GM23338 (cell line): ENCODE measurements at regions not wholly inside any gene's neighbourhood (a gene's known extent, or its start where the extent isn't known, plus 50 kb on each side); places are given as distances from the start of the nearest gene placed in this dataset.

Experiments
- ATAC-seq: fragments of 200-7000 bp; cut with Tn5 transposase; 3 replicates; pipeline ENCODE4 v1.9.1; 2020
- DNase-seq: peaks from one replicate; pipeline ENCODE4 v3.0.0-alpha.2; 2015; ENCODE audit warnings: low spot score
- H2AFZ ChIP-seq: fragments of 200-600 bp; sonication (generic); 2 replicates; pipeline ENCODE4 v1.8.0; 2016; ENCODE audit warnings: antibody characterized with exemption, mild to moderate bottlenecking, moderate library complexity
- H3F3A ChIP-seq: fragments of 200-600 bp; sonication (generic); replicated peaks from 2 replicates; pipeline ENCODE4 v1.8.0; 2017; ENCODE audit warnings: antibody characterized with exemption, mixed run types, low read depth
- H3K27ac ChIP-seq: fragments of 200-600 bp; sonication (generic); 2 replicates; pipeline ENCODE4 v1.6.1; 2016; ENCODE audit warnings: low read depth
- H3K27me3 ChIP-seq: fragments of 200-600 bp; sonication (generic); 2 replicates; pipeline ENCODE4 v1.8.0; 2016; ENCODE audit warnings: mild to moderate bottlenecking, mixed run types, moderate library complexity; ENCODE audit not compliant: insufficient read depth
- H3K36me3 ChIP-seq: fragments of 200-600 bp; sonication (generic); 2 replicates; pipeline ENCODE4 v1.8.0; 2016; ENCODE audit warnings: mild to moderate bottlenecking; ENCODE audit not compliant: insufficient read depth
- H3K4me1 ChIP-seq: fragments of 200-600 bp; sonication (generic); 2 replicates; pipeline ENCODE4 v1.8.0; 2016; ENCODE audit warnings: mild to moderate bottlenecking, moderate library complexity; ENCODE audit not compliant: insufficient read depth
- H3K4me2 ChIP-seq: fragments of 200-600 bp; sonication (generic); 2 replicates; pipeline ENCODE4 v1.7.1; 2017; ENCODE audit warnings: mixed run types
- H3K4me3 ChIP-seq: fragments of 200-600 bp; sonication (generic); 2 replicates; pipeline ENCODE4 v1.6.1; 2016; ENCODE audit warnings: mixed run types
- H3K79me2 ChIP-seq: fragments of 200-600 bp; sonication (generic); replicated peaks from 2 replicates; pipeline ENCODE4 v1.8.0; 2017; ENCODE audit warnings: mild to moderate bottlenecking; ENCODE audit not compliant: insufficient read depth
- H3K9me2 ChIP-seq: fragments of 200-600 bp; sonication (generic); 2 replicates; pipeline ENCODE4 v1.8.0; 2017; ENCODE audit not compliant: insufficient read depth
- H4K20me1 ChIP-seq: fragments of 200-600 bp; sonication (generic); replicated peaks from 2 replicates; pipeline ENCODE4 v1.8.0; 2017; ENCODE audit warnings: mild to moderate bottlenecking; ENCODE audit not compliant: insufficient read depth
- H3K27ac Mint-ChIP-seq: 2 replicates; pipeline ENCODE4 v1.8.0; 2020; ENCODE audit warnings: inconsistent platforms, mild to moderate bottlenecking, moderate library complexity, mixed read lengths
- H3K27me3 Mint-ChIP-seq: 3 replicates; pipeline ENCODE4 v1.8.0; 2022; ENCODE audit warnings: low read depth, mild to moderate bottlenecking, moderate library complexity, mixed read lengths, inconsistent platforms; ENCODE audit not compliant: insufficient read depth, poor library complexity
- H3K36me3 Mint-ChIP-seq: 3 replicates; pipeline ENCODE4 v1.8.0; 2021; ENCODE audit warnings: low read depth, mild to moderate bottlenecking, inconsistent platforms, moderate library complexity, mixed read lengths
- H3K4me1 Mint-ChIP-seq: 3 replicates; pipeline ENCODE4 v1.8.0; 2020; ENCODE audit warnings: mild to moderate bottlenecking, inconsistent platforms, mixed read lengths
- H3K4me3 Mint-ChIP-seq: 3 replicates; pipeline ENCODE4 v1.8.0; 2021; ENCODE audit warnings: moderate library complexity, mild to moderate bottlenecking, inconsistent platforms, mixed read lengths
- H3K9me3 Mint-ChIP-seq: 3 replicates; pipeline ENCODE4 v1.8.0; 2020; ENCODE audit warnings: moderate library complexity, mild to moderate bottlenecking, inconsistent platforms, mixed read lengths
- CREB1 ChIP-seq: fragments of 250-450 bp; sonication (Bioruptor Pico); IDR thresholded peaks from 2 replicates; pipeline ENCODE4 v1.5.0; 2020; ENCODE audit warnings: low read depth, mild to moderate bottlenecking, moderate library complexity
- CTCF ChIP-seq, 2 experiments: fragments of 200-600 bp in 1 of 2; sonication (generic) in 1 of 2; conservative IDR thresholded peaks; 2 replicates each; pipeline versions ENCODE4 v1.5.1 to v1.6.1; 2016 to 2017; ENCODE audit warnings: antibody characterized with exemption in 2 of 2, low read depth in 2 of 2, mild to moderate bottlenecking in 2 of 2, moderate library complexity in 1 of 2
- ETS1 ChIP-seq: IDR thresholded peaks from 2 replicates; pipeline ENCODE4 v1.6.1; 2016; ENCODE audit warnings: antibody characterized with exemption
- EZH2 ChIP-seq: fragments of 200-600 bp; sonication (generic); IDR thresholded peaks from one replicate; pipeline ENCODE4 v1.8.0; 2017; ENCODE audit warnings: antibody characterized with exemption, mild to moderate bottlenecking, low read depth; ENCODE audit not compliant: unreplicated experiment
- EZH2phosphoT487 ChIP-seq: fragments of 200-600 bp; sonication (generic); IDR thresholded peaks from one replicate; pipeline ENCODE4 v1.8.1; 2018; ENCODE audit warnings: antibody characterized with exemption; ENCODE audit not compliant: unreplicated experiment
- JUNB ChIP-seq: IDR thresholded peaks from one replicate; pipeline ENCODE4 v1.6.1; 2016; ENCODE audit warnings: antibody characterized with exemption; ENCODE audit not compliant: unreplicated experiment
- NANOG ChIP-seq: IDR thresholded peaks from 2 replicates; pipeline ENCODE4 v1.6.1; 2016; ENCODE audit warnings: antibody characterized with exemption, borderline replicate concordance
- POLR2AphosphoS5 ChIP-seq: IDR thresholded peaks from 2 replicates; pipeline ENCODE4 v1.6.1; 2016; ENCODE audit warnings: antibody characterized with exemption, low read depth
- REST ChIP-seq: IDR thresholded peaks from one replicate; pipeline ENCODE4 v1.6.1; 2018; ENCODE audit warnings: antibody characterized with exemption; ENCODE audit not compliant: unreplicated experiment
- STAT1 ChIP-seq: IDR thresholded peaks from one replicate; pipeline ENCODE4 v1.6.1; 2016; ENCODE audit warnings: antibody characterized with exemption; ENCODE audit not compliant: unreplicated experiment
- ZNF114 ChIP-seq: fragments of 250-450 bp; sonication (Bioruptor Pico); IDR thresholded peaks from 2 replicates; pipeline ENCODE4 v1.5.0; 2020; ENCODE audit warnings: mild to moderate bottlenecking, moderate library complexity
- ZNF331 ChIP-seq: fragments of 250-450 bp; sonication (Bioruptor Pico); IDR thresholded peaks from 2 replicates; pipeline ENCODE4 v1.5.0; 2020; ENCODE audit warnings: low read depth, mild to moderate bottlenecking, moderate library complexity

GRCh38 chr6:43992783-43993644 lies 134.2 kb downstream of the MRPL14 start:
- no peak overlapping the region for H3K4me2 ChIP-seq
- H3K79me2 ChIP-seq, result no peaks in the 10 kb centered on the region
- no peak overlapping the region for H3K4me3 ChIP-seq
- no peaks in the 10 kb centered on the region for H3K36me3 ChIP-seq
- no peaks in the 10 kb centered on the region; the same call in 2 of the 3 replicates for H3K36me3 Mint-ChIP-seq
- H3K27ac Mint-ChIP-seq, result no peak overlapping the region
- H3K27ac ChIP-seq, result no peak overlapping the region
- no peaks in the 10 kb centered on the region for H3K9me3 Mint-ChIP-seq
- no peaks in the 10 kb centered on the region for H3K27me3 ChIP-seq
- DNase-seq, result no peak
- H2AFZ ChIP-seq, result no peak overlapping the region
- TF ChIP-seq CTCF (conservative IDR thresholded peaks at IDR 0.05; ENCODE audit: low read depth in 2 of 2), result no peak
- TF ChIP-seq EZH2, result no peak
- TF ChIP-seq POLR2AphosphoS5, result no peak
- no peak for TF ChIP-seq NANOG
- no peak for TF ChIP-seq CREB1
- H4K20me1 ChIP-seq, result no peaks in the 10 kb centered on the region
- no peak for ATAC-seq
- no peaks in the 10 kb centered on the region; the same call in 1 of the 2 replicates for H3K4me1 ChIP-seq
- H3K4me1 Mint-ChIP-seq, result peaks cover 16% of the 10 kb centered on the region
- no peaks in the 10 kb centered on the region for H3F3A ChIP-seq
- H3K4me3 Mint-ChIP-seq, result no peak overlapping the region
- 0 out of 2 replicates have a peak, but pooled peaks cover 3% of the 10 kb centered on the region for H3K9me2 ChIP-seq
- peaks cover 14% of the 10 kb centered on the region for H3K27me3 Mint-ChIP-seq

GRCh38 chr6:43992126-43992663 lies 135.1 kb downstream of the MRPL14 start:
- H3K4me1 ChIP-seq, result no peaks in the 10 kb centered on the region; the same call in 1 of the 2 replicates
- H3K27me3 ChIP-seq, result no peaks in the 10 kb centered on the region
- Mint-ChIP-seq H3K9me3 (no peaks in the 10 kb centered on the region), H3K27ac (no peak overlapping the region), H3K27me3 (peaks cover 14% of the 10 kb centered on the region), H3K4me1 (peaks cover 16% of the 10 kb centered on the region), H3K4me3 (no peak overlapping the region), H3K36me3 (no peaks in the 10 kb centered on the region; the same call in 2 of the 3 replicates)
- no peak overlapping the region for H3K4me2 ChIP-seq
- no peaks in the 10 kb centered on the region for H3F3A ChIP-seq
- ATAC-seq, result no peak
- no peaks in the 10 kb centered on the region for H3K79me2 ChIP-seq
- no peaks in the 10 kb centered on the region for H3K36me3 ChIP-seq
- H4K20me1 ChIP-seq, result no peaks in the 10 kb centered on the region
- H3K9me2 ChIP-seq, result 0 out of 2 replicates have a peak, but pooled peaks cover 3% of the 10 kb centered on the region
- no peak overlapping the region for H2AFZ ChIP-seq
- DNase-seq, result no peak
- no peak overlapping the region for H3K27ac ChIP-seq
- no peak overlapping the region for H3K4me3 ChIP-seq
- TF ChIP-seq JUNB, result no peak
- no peak for TF ChIP-seq ETS1
- TF ChIP-seq STAT1, result no peak
- no peak for TF ChIP-seq CTCF (conservative IDR thresholded peaks at IDR 0.05; ENCODE audit: low read depth in 2 of 2)
- TF ChIP-seq EZH2phosphoT487, result no peak
- no peak for TF ChIP-seq ZNF331 (CRISPR knock-in tag)
- no peak for TF ChIP-seq EZH2
- no peak for TF ChIP-seq NANOG
- no peak for TF ChIP-seq REST
- TF ChIP-seq CREB1, result no peak
- TF ChIP-seq POLR2AphosphoS5, result no peak
- TF ChIP-seq ZNF114 (CRISPR knock-in tag), result no peak
